IMR-90 (cell line): ENCODE measurements at regions not wholly inside any gene's neighbourhood (a gene's known extent, or its start where the extent isn't known, plus 50 kb on each side); places are given as distances from the start of the nearest gene placed in this dataset.

Experiments used
- ATAC-seq: fragments of 200-7000 bp; cut with Tn5 transposase; 2 replicates; pipeline ENCODE4 v1.9.1; 2020; ENCODE audit warnings: low read depth, mild to moderate bottlenecking, moderate library complexity
- BruUV-seq: library from RNA; stranded (reverse); fragments of 400-500 nt; replicated peaks from 2 replicates; lab custom pipeline; 2021; lab: Mats Ljungman, UMichigan
- CTCF ChIA-PET: fragments of 300-600 bp; formaldehyde crosslinking; extraction: SDS; loops from one replicate; lab custom pipeline; 2021; ENCODE audit warnings: antibody characterized with exemption; lab: Yijun Ruan, JAX
- POLR2A ChIA-PET: fragments of 300-600 bp; sonication (Branson Sonifier 250); formaldehyde crosslinking; loops from one replicate; lab custom pipeline; 2022; ENCODE audit warnings: antibody characterized with exemption; ENCODE audit not compliant: unreplicated experiment; lab: Charles Lee
- DNase-seq: peaks from one replicate; pipeline ENCODE4 v3.0.0; 2013
- H2AFZ ChIP-seq: replicated peaks from 2 replicates; pipeline ENCODE3; 2013; ENCODE audit warnings: low read length, mild to moderate bottlenecking; ENCODE audit not compliant: poor library complexity
- H2AK5ac ChIP-seq: 2 replicates; pipeline ENCODE4 v1.6.1; 2013; ENCODE audit warnings: low read depth, low read length, inconsistent platforms
- H2AK9ac ChIP-seq: replicated peaks from 2 replicates; pipeline ENCODE3; 2013; ENCODE audit warnings: mild to moderate bottlenecking, low read depth, low read length, moderate library complexity; ENCODE audit not compliant: poor library complexity
- H2BK120ac ChIP-seq: 2 replicates; pipeline ENCODE4 v1.6.1; 2013; ENCODE audit warnings: low read depth, low read length, inconsistent platforms
- H2BK15ac ChIP-seq: 3 replicates; pipeline ENCODE4 v1.6.1; 2013; ENCODE audit warnings: low read depth, low read length, inconsistent platforms
- H2BK20ac ChIP-seq: 2 replicates; pipeline ENCODE4 v1.6.1; 2013; ENCODE audit warnings: low read depth, mild to moderate bottlenecking, inconsistent platforms, low read length, moderate library complexity
- H2BK5ac ChIP-seq: 2 replicates; pipeline ENCODE4 v1.6.1; 2013; ENCODE audit warnings: mild to moderate bottlenecking, low read depth, low read length, inconsistent platforms; ENCODE audit not compliant: poor library complexity, severe bottlenecking
- H3K14ac ChIP-seq: replicated peaks from 2 replicates; pipeline ENCODE4 v1.6.1; 2013; ENCODE audit warnings: low read depth, low read length, inconsistent platforms
- H3K18ac ChIP-seq: 2 replicates; pipeline ENCODE4 v1.6.1; 2013; ENCODE audit warnings: low read depth, low read length, control low read depth
- H3K23ac ChIP-seq: 2 replicates; pipeline ENCODE4 v1.6.1; 2013; ENCODE audit warnings: low read depth, low read length, inconsistent platforms
- H3K27ac ChIP-seq: 2 replicates; pipeline ENCODE4 v1.5.1; 2013; ENCODE audit warnings: mild to moderate bottlenecking, control low read depth, low read length; ENCODE audit not compliant: insufficient read depth
- H3K27me3 ChIP-seq: 2 replicates; pipeline ENCODE4 v1.6.1; 2013; ENCODE audit warnings: low read length; ENCODE audit not compliant: control insufficient read depth, insufficient read depth
- H3K36me3 ChIP-seq: 2 replicates; pipeline ENCODE4 v1.6.1; 2013; ENCODE audit warnings: low read length, mixed read lengths; ENCODE audit not compliant: control insufficient read depth, insufficient read depth
- H3K4ac ChIP-seq: 2 replicates; pipeline ENCODE4 v1.6.1; 2013; ENCODE audit warnings: low read depth, low read length, inconsistent platforms
- H3K4me1 ChIP-seq: 2 replicates; pipeline ENCODE4 v1.6.1; 2013; ENCODE audit warnings: low read length, mixed read lengths; ENCODE audit not compliant: control insufficient read depth, insufficient read depth
- H3K4me2 ChIP-seq: 2 replicates; pipeline ENCODE4 v1.6.1; 2013; ENCODE audit warnings: low read depth, mild to moderate bottlenecking, control low read depth, low read length, moderate library complexity
- H3K4me3 ChIP-seq: 2 replicates; pipeline ENCODE4 v1.5.1; 2013; ENCODE audit warnings: low read depth, mild to moderate bottlenecking, control low read depth, low read length, moderate library complexity; ENCODE audit not compliant: insufficient read depth
- H3K56ac ChIP-seq: 2 replicates; pipeline ENCODE4 v1.6.1; 2013; ENCODE audit warnings: low read length, inconsistent platforms; ENCODE audit not compliant: insufficient read depth; ENCODE audit errors: extremely low read depth
- H3K79me1 ChIP-seq, 2 experiments: 2 replicates each; pipeline ENCODE4 v1.6.1; 2013; ENCODE audit warnings: low read length in 2 of 2, inconsistent platforms in 1 of 2, low read depth in 1 of 2
- H3K9ac ChIP-seq: 2 replicates; pipeline ENCODE4 v1.6.1; 2013; ENCODE audit warnings: low read depth, low read length, control low read depth
- H3K9me1 ChIP-seq: 2 replicates; pipeline ENCODE4 v1.6.1; 2013; ENCODE audit warnings: low read length, inconsistent platforms; ENCODE audit not compliant: insufficient read depth
- H3K9me3 ChIP-seq: 2 replicates; pipeline ENCODE4 v1.6.1; 2013; ENCODE audit warnings: low read length; ENCODE audit not compliant: control insufficient read depth, insufficient read depth
- H4K20me1 ChIP-seq: 2 replicates; pipeline ENCODE4 v1.6.1; 2013; ENCODE audit warnings: low read length, inconsistent platforms; ENCODE audit not compliant: insufficient read depth
- H4K5ac ChIP-seq: 2 replicates; pipeline ENCODE4 v1.6.1; 2013; ENCODE audit warnings: mild to moderate bottlenecking, low read depth, low read length, control low read depth
- H4K8ac ChIP-seq, 2 experiments: 2 replicates each; pipeline ENCODE4 v1.6.1; 2013; ENCODE audit warnings: low read depth in 2 of 2, low read length in 2 of 2, control low read depth in 1 of 2, inconsistent platforms in 1 of 2
- H4K91ac ChIP-seq: 2 replicates; pipeline ENCODE4 v1.6.1; 2013; ENCODE audit warnings: low read depth, low read length, inconsistent platforms; ENCODE audit not compliant: insufficient read depth
- CHD1 ChIP-seq: IDR thresholded peaks from 2 replicates; pipeline ENCODE4 v1.6.1; 2012; ENCODE audit warnings: low read depth, low read length, improper control_type of control experiment
- MXI1 ChIP-seq: IDR thresholded peaks from 2 replicates; pipeline ENCODE4 v1.6.1; 2012; ENCODE audit warnings: low read depth, mild to moderate bottlenecking, low read length, moderate library complexity, borderline replicate concordance
- POLR2A ChIP-seq: IDR thresholded peaks from 2 replicates; pipeline ENCODE4 v1.6.1; 2012; ENCODE audit warnings: mild to moderate bottlenecking, low read depth, low read length
- RAD21 ChIP-seq: IDR thresholded peaks from 2 replicates; pipeline ENCODE4 v1.6.1; 2012; ENCODE audit warnings: low read length, improper control_type of control experiment
- WGBS, 2 experiments: methylation state at CpG; one replicate each; pipeline versions ENCODE4 v1.1.5 to v1.1.7; 2013; ENCODE audit warnings: missing lambda C conversion rate in 2 of 2; ENCODE audit not compliant: insufficient read length in 1 of 2; ENCODE audit errors: extremely low coverage in 2 of 2; 5-methylcytosine and 5-hydroxymethylcytosine counted together
- dilution Hi-C: fragments of 300-500 bp; cut with HindIII; formaldehyde crosslinking; loops from one replicate; pipeline ENCODE4 v1.14.3; 2018; ENCODE audit warnings: low sequenced_read_pairs; ENCODE audit not compliant: unreplicated experiment
- in situ Hi-C: fragments of 300-500 bp; cut with MboI; formaldehyde crosslinking; loops from 3 replicates; pipeline ENCODE4 v1.14.3; 2019; ENCODE audit warnings: low sequenced_read_pairs, inconsistent platforms, mixed read lengths
- intact Hi-C: fragments of 100-400 bp; cut with micrococcal nuclease; formaldehyde crosslinking; loops from 2 replicates; pipeline ENCODE4 v1.10.0; 2022
- TF ChIP-seq, protein P1 (sequence below): fragments of 150-350 bp; IDR thresholded peaks from 2 replicates; pipeline ENCODE4 v1.6.1; 2016; ENCODE audit warnings: low read depth, mild to moderate bottlenecking, low read length, moderate library complexity, borderline replicate concordance

DNA sequence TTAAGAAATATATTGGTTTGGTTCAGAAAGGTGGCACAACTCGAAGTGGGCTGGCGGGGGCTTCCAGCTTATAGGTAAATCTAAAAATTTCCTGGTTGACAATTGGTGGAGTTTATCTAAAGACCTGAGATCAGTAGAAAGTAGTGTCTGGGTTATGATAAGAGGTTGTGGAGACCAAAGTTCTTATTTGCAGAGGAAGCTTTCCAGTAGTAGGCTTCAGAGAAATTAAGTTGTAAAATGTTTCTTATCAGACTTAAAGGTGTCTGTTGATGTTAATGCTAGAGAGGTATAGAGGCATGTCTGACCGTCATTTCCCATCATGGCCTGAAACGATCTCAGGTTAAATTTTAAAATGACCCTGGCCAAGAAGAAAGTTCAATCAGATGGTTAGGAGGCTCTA lies 565.2 kb upstream of the DPPA4 start:
- H2BK15ac ChIP-seq, result no peak overlapping the region
- no peaks in the 10 kb centered on the region for H3K4me1 ChIP-seq
- dilution Hi-C loops (no loop called here), in situ Hi-C loops (no loop called here), intact Hi-C loops (no loop called here)
- no peak overlapping the region for H3K9ac ChIP-seq
- no CpG with 5 or more reads among the region's 4 CpGs for WGBS, 2 experiments
- no peaks in the 10 kb centered on the region for H3K9me1 ChIP-seq
- no peak overlapping the region for H3K56ac ChIP-seq
- DNase-seq (no peak), ATAC-seq (no peak)
- no peaks in the 10 kb centered on the region for H3K79me1 ChIP-seq
- BruUV-seq, result no TSS peak
- H2AFZ ChIP-seq, result no peak overlapping the region
- no peak overlapping the region for H4K5ac ChIP-seq
- no peaks in the 10 kb centered on the region for H3K9me3 ChIP-seq
- ChIA-PET CTCF (no interaction called here), POLR2A (no interaction called here)
- no peak overlapping the region for H3K27ac ChIP-seq
- TF ChIP-seq POLR2A, result no peak
- no peak for TF ChIP-seq RAD21
- no peak for TF ChIP-seq MXI1
- TF ChIP-seq CHD1, result no peak
- TF ChIP-seq, protein P1, sequence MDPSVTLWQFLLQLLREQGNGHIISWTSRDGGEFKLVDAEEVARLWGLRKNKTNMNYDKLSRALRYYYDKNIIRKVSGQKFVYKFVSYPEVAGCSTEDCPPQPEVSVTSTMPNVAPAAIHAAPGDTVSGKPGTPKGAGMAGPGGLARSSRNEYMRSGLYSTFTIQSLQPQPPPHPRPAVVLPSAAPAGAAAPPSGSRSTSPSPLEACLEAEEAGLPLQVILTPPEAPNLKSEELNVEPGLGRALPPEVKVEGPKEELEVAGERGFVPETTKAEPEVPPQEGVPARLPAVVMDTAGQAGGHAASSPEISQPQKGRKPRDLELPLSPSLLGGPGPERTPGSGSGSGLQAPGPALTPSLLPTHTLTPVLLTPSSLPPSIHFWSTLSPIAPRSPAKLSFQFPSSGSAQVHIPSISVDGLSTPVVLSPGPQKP, result no peak
- H3K27me3 ChIP-seq, result no peaks in the 10 kb centered on the region
- no peak overlapping the region for H3K18ac ChIP-seq
- H3K4me2 ChIP-seq, result no peak overlapping the region
- H2BK5ac ChIP-seq, result no peak overlapping the region
- H4K20me1 ChIP-seq, result no peaks in the 10 kb centered on the region
- no peak overlapping the region for H2BK20ac ChIP-seq
- H3K14ac ChIP-seq, result no peak overlapping the region
- no peak overlapping the region for H3K23ac ChIP-seq
- no peak overlapping the region for H4K8ac ChIP-seq
- H2BK120ac ChIP-seq, result no peak overlapping the region
- no peak overlapping the region for H3K4me3 ChIP-seq
- H2AK5ac ChIP-seq, result no peak overlapping the region
- H4K91ac ChIP-seq, result no peak overlapping the region
- H2AK9ac ChIP-seq, result no peak overlapping the region
- no peaks in the 10 kb centered on the region for H3K36me3 ChIP-seq
- no peak overlapping the region for H3K4ac ChIP-seq
